HG03439 (cell line): ENCODE measurements at regions not wholly inside any gene's neighbourhood (a gene's known extent, or its start where the extent isn't known, plus 50 kb on each side); places are given as distances from the start of the nearest gene placed in this dataset.

Source experiments
- ATAC-seq: cut with Tn5 transposase; IDR thresholded peaks from one replicate; pipeline ENCODE4 v1.9.1; 2021; ENCODE audit warnings: mild to moderate bottlenecking, moderate library complexity; ENCODE audit not compliant: unreplicated experiment

DNA sequence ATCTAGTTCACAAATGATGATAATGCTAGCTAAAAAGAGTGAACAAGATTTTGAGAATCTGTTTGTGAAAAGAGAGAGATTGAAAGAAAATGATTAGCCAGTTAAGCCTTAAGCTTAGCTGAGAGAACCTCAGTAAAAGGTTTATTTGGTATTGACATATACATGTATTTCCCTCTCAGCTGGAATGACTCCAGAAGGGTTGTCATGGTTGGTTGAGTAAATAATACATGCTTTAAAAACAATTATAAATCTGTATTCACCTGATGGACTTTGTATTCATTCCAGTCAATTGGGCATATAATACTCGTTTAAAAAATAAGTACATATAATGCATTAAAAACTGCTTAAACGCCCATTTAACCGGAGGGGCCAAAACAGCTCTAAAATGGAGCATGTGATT, 181.4 kb downstream of the GRB14 start:
- ATAC-seq: no peak

DNA sequence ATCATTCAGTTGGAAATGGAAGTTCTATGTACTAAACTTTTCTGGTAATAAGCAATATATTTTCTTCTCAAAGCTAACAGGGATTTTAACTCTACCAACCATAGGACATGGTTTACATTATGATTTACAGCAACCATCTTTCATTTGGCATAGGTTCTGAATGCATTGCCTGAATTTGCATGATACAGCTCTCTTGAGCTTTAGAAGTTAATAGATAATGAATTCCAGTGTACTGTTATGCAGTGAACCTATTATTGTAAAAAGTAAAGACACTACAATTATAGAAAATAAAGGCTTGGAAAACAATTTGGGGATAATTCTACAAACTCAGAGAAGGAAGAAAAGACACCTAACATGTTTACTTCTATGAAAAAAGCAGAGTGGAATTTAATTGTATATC, 182.0 kb downstream of the GRB14 start:
- no peak for ATAC-seq

DNA sequence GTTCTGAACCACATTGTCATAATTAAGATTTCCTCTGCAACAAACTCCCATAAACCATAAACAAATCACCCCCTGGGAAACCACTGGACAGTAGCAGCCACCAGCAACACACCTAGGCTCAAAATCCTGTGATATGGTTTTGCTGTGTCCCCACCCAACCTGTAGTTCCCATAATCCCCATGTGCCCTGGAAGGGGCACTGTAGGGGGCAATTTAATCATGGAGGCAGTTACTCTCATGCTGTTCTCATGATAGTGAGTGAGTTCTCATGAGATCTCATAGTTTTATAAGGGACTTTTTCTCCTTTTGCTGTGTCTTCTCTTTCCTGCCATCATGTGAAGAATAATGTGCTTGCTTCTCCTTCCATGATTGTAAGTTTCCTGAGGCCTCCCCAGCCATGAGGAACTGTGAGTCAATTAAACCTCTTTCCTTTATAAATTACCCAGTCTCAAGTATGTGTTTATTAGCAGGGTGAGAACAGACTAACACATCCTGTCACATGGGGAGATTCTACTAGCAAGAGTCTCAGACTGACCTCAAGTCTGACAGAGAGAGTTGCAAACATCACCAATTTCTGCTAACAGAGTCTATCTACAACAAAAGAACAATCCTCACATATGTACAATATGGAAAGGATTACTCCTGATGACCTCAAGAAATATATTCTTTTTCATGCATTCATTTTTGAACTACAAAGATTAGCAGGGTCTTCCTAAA, 182.6 kb downstream of the GRB14 start:
- no peak for ATAC-seq

DNA sequence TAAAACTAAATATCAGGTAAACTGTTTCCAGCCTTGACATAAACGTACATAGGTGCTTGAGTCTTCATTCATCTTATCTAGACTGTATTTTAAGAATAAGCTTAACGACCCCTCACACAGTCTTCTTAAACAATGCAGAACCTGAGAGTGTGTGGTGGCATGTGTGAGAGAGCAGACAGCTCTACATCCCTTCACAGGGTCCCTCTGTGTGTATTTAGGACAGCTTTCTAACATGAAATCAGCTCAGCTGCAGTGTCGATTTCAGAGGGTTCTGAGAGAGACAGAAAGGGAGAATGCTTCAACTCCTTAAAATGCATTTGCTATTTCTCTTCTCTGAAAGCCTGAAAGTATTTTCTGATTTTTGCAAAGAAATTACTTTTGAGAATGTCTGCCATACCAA, 185.2 kb downstream of the GRB14 start:
- ATAC-seq: no peak

DNA sequence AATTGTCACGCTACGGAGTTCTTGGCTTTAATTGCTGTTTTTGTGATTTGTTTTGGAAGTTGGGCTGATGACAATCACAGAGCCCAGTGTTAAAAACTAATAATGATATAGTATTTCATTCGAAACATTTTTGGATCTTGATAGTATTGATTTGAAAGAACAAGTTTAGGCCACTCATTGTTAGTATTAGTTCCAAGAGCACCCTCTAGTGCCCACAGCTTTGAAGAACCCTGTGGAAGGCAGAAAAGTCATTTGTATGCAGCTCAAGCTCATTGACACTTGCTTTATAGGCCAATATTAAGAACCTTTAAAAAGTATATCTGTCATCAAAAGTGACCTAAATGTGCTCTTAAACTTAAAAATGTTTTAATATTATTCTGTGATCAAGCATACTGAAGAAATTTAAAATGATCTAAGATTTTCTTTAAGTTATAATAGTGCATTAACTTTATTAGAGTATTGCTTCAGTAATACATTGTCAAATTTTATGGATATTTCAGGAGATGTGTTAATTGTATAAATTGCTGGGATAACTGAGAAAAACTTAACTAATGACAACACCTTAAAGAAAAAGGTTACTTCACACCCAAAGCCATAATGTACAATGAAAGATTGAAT, 191.0 kb downstream of the GRB14 start:
- ATAC-seq: no peak

DNA sequence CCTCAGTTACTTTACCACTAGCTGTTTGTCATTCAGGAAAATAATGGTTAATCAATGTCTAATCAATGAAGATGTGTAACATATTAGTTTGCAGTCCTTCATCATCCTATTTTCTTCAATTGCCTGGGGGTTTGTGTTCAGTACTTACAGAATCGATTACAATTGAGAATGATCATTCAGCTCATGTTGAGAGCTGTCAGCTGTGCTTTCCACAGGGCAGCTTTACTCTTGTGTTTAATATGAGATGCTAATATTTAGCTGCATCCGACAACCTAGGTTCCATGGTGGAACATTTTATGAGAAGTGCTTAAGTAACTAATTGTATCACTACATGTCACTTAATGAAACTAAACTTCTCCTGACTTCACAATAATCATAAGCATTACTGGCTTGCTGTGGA, 191.9 kb downstream of the GRB14 start:
- no peak for ATAC-seq

DNA sequence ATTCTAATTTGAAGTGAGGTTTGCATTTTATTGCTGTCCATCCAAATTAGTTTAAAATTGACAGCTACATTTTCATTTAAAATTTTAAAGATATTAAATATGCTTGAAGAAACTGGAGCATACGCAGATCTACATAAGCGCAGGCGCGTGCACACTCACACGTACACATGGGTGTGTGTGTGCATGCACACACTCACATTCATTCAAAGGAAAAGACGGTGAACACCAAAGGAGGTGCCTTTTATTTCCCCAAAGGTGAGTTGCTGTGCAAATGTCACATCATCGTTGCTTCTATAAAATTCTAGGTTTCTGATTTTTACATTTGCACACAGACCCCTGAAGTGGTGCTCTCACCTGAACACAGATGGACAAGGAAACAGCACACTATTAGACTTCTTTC, 194.2 kb downstream of the GRB14 start:
- no peak for ATAC-seq

DNA sequence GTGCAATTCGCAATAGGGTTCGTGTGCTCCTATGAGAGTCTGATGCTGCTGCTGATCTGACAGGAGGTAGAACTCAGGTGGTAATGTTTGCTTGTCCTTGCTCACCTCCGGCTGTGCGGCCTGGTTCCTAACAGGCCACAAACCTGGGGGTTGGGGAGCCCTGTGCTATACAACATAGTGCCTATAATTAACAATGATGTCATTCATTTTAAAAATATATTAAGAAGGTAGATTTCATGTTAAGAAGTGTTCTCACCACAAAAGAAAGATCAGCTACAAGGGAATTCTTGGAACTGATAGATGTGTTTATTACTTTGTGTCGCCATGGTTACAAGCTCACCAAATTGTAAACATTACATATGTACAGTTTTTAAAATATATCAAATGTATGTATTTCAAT, 200.5 kb downstream of the GRB14 start:
- no peak for ATAC-seq

DNA sequence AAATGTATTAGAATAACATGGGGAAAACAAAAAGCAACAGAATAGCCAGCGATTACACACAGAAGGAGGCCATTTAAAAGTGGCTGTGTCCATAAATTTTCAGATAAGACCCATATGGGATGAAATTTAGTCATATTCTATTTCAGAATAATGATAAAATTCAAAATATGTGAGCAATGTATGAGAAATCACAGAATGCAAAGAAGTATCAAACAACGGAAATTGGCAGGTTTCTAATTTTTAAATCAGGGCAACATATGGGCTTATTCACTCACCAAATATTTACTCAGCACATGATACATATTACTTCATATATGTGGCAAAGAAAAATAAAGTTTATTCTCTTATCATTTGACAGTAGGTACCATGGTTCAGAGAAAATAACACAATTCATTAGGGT, 208.5 kb downstream of the GRB14 start:
- ATAC-seq: no peak

DNA sequence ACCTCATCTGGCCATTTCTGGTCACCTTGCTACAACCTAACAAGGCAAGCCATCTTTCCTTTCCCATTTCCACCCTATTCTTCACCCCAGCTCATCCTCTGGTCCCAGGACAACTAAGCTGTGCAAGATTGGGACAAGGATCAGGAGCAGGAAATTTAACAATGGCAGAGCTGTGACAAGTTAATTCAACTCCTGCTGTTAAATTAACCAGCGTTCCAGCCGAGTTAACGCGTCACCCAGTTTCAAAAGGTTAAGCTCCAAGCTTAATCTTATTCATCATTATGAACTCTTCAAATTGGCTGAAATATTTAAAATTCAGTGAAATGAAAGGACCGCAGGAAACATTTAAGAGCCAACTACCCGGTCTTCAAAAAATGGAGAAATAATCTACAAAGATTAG, 231.9 kb downstream of the GRB14 start:
- no peak for ATAC-seq

DNA sequence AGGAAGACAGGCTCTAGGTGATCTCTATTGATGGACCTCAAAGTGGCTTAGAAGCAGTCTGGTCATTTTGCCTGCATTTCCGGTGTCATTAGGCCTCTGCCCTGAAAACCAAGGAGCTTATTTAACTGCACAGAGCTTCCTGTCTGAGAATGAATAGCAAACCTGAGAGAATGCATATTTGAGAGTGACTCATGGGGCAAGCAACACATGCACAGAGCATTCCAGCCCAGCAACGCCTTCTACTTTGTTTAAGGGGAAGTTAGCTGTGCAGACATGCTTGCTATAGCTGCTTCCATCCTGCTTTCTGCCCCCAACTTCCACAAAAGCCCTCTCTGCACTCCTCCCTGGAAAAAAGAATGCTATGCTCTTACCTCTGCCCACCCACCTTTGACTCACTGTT, 232.8 kb downstream of the GRB14 start:
- ATAC-seq: peak; percentile 77

DNA sequence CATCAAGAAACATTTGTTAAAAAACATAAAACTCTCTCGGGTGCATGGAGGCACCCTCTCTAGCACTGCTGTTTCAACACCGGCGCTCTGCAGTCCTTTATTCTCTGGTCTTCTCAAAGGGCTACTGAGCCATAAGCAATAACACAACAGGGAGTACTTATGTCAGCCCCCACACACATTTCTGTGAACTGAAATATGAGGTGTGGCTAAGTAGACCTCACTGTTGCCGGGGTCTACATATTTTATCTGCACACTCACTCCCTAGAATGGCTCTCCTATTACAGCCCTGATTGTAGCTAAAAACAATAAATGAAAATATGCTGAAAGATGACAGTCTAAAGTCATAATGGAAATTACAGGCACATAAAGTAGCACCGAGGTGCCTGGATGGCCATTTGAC, 235.1 kb downstream of the GRB14 start:
- no peak for ATAC-seq

DNA sequence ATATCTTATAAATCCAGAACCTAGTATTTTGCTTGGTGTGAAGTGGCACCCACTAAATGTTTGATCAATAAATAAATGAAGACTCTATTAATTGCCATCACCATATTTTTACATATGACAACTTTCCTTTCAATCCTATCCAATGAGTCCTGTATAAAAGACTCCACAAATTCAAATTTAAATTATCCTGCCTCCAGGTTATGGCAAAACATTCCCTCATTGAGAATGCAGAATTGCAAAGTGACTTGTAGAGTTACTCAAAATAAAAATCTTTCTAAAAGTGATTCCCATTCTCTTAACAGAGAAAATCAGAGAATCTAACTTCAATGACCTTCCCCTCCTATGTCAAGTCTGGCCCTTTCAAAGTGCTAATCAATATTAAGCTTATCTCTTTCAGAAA, 236.8 kb downstream of the GRB14 start:
- no peak for ATAC-seq

DNA sequence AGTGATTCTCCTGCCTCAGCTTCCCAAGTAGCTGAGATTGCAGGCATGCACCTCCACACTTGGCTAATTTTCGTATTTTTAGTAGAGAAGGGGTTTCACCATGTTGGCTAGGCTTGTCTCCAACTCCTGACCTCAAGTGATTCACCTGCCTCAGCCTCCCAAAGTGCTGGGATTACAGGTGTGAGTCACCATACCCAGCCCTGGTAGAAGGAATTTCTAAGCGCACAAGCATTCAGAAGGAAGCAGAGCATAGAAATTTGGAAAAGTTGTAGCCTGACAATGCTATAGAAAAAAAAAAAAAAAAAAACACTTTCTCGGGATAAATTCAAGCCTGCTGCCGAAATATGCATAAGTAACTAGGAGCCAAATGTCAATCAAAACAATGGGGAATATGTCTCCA, 249.4 kb downstream of the GRB14 start:
- no peak for ATAC-seq

DNA sequence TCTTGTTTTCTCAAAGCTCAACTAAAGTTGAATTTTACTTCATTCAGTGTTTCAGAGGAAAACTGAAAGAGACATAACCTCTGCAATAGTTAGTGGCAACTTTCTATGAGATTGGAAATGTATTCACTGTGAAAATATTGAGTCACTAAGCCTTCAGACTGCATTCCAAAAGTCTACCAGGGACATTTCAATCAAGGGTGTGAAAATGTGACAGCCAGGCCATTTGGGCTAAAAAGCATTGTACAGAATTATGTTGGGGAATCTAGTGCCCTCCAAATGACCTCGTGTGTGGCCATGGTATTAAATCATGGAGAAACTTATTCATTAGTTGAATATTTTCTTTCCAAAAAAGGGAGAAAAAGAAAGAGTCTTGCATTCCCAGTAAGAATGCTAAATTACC, 251.9 kb downstream of the GRB14 start:
- no peak for ATAC-seq

DNA sequence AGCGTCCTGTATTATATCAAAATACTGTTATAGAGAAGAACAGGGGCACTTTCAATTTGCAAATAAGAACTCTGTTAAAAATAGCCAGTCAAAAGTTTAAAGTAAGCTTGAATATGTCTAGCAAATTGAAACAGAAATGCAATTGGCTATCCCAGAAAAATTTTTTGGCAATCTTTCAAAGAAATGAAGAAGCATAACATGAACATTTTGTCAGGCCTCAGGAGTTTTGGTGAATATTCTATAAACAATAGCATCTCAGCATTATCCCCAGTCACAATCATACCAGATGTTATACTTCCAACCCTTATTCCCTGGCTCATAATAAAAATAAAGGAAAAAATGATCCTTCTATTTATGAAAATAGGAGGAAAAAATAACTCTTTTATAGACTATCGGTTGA, 252.4 kb downstream of the GRB14 start:
- ATAC-seq: no peak

DNA sequence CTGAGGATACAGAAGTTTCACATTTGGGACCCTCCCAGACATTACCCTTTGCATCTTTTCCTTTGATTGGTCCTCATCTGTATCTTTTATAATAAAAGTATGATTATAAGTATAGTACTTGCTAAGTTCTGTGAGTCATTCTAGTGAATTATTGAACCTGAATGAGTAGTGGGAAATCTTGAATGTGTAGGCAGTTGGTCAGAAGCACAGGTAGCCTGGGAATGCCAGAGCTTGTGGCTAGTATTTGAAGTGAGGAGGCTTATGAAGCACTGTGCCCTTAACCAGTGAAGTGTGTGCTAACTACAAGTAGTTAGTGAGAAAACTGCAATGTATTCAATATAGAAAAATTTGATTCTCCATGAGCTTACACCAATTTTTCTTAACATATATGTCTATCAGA, 257.6 kb downstream of the GRB14 start:
- ATAC-seq: no peak

DNA sequence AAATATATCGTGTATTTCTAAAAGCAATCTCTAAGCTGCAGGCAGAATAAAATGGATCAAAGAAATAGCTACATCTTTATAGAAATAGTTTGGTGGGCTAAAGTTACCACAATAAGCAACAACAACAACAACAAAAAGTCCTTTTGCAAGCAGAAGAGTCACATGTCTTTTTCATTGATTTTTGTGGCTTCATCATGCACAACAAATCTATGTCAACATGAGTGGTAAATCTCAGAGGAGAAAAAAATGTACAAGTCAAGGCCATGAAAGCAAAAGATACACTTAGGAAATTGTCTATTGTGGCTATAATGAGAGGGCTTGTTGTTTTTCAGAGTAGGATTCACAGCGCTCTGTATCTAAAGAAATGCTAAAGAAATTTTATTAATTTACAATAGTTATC, 269.7 kb downstream of the GRB14 start:
- ATAC-seq: no peak

DNA sequence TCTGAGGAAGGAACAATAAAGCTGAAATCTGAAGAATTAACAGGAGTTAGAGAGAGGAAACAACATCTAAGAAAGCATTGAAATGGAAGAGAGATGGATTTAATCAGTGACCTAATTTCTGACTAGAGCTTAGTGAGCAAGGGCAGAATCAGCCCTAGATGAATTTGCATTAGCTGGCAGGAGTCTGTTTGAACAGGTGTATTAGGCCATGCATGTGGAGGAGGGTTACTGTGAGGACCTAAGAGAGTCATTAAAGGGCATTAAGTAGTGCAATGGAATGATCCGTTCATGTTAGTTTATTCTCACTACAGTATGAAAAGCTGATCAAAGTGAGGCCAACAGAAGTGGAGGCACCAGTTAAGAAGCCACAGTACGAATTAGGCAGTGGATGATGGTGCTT, 285.3 kb downstream of the GRB14 start:
- ATAC-seq: no peak

DNA sequence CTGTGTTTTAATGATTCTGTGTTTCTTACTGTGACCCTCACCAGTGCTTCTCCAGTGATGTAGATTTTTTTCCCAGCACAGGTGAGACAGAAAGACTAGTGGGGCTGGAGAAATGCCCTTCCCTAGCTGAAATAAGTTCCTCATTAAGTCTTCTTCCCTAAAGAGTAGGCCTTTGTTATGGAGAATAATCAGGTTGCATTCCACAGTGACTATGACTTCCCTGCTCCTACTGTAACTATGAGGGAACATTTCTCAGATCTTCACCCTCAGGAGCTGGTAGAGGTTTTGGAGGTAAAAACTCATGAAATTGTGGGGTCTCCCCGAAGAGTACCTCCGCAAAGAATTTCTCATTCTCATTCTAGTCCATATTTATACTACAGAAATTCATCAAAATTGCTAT, 286.2 kb downstream of the GRB14 start:
- no peak for ATAC-seq

DNA sequence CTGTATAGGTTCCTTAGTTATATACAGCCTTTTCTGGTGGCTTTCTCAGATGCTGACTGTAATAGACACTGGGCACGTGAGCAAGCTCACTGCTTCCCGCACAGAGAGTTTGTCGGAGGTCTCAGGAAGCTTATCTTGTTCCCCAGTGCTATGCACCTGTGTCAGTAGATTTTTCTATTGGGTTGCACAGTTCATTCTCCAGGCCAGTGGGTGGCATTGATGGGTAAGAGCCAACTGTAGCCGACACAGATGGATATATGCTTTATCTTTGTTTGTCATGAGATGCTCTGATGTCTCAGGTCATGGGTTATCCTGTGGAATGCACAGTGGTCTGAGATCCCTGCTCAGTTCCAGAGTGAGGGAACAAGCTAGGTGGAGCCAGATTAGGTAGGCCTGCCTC, 293.0 kb downstream of the GRB14 start:
- no peak for ATAC-seq

DNA sequence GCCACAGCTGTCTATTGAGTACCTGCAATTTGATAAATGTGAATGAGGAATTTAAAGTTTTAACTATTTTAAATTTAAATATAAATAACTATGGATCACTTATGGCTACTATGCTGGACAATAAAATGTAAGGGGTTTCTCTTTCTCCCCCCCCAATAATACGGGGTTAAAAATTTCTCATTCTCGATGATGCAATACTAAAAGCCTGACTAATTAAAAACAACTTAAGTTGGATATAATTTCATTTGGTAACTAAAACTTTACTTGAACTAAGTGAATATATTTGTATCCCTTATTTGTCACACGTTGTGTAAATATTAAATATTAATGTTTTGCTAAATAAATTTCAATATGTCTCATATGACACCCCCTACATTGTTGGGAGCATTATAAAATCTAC, 297.3 kb downstream of the GRB14 start:
- ATAC-seq: no peak

DNA sequence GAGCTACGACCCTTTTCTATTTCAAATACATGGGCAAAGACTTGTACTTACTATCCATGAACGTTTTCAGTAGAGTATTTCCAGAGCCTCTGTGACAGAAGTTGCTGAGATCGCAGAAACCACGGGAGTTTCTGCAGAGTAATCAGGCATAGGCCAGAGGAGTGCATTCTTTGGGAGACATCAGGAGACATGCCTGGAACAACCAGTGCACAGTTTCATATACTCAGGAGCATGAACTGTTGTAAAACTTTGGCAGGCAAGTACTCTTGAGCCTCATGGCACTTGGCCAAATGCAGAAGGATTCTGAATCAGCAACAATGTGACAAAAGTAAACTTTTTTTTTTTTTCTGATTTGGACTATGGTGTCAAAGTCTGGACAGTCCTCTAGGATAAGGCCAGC, 307.1 kb downstream of the GRB14 start:
- ATAC-seq: no peak
